ENCODE measurements at regions not wholly inside any gene's neighbourhood (a gene's known extent, or its start where the extent isn't known, plus 50 kb on each side); places are given as distances from the start of the nearest gene placed in this dataset.
"Not testable (repeated sequence)": the region's sequence is repeated elsewhere in the genome, so short reads cannot be mapped to it uniquely, and the experiment has no call there.

GRCh38 chr9:82131072-82131471, 142.5 kb downstream of the SPATA31D1 start:
- H3K27me3 Mint-ChIP-seq (ENCODE audit: low read depth) = no peaks in the 10 kb centered on the region
- TF ChIP-seq CTCF (conservative IDR thresholded peaks at IDR 0.05) = no peak

GRCh38 chr9:82132024-82132423, 143.5 kb downstream of the SPATA31D1 start:
- H3K36me3 Mint-ChIP-seq (ENCODE audit: low read depth) = peaks cover 2% of the 10 kb centered on the region
- H3K4me3 Mint-ChIP-seq = no peak overlapping the region
- H3K9me3 Mint-ChIP-seq = peaks cover 6% of the 10 kb centered on the region
- H3K4me1 Mint-ChIP-seq = peaks cover 24% of the 10 kb centered on the region
- H3K27ac Mint-ChIP-seq (ENCODE audit: unreplicated experiment) = no peak overlapping the region
- H3K27me3 Mint-ChIP-seq (ENCODE audit: low read depth) = no peaks in the 10 kb centered on the region
- no peak for DNase-seq (ENCODE audit: low read depth, low spot score)
- TF ChIP-seq CTCF (conservative IDR thresholded peaks at IDR 0.05) = no peak

More at GRCh38 chr9:82131072-82131471, 142.5 kb downstream of the SPATA31D1 start:
- H3K27ac Mint-ChIP-seq (ENCODE audit: unreplicated experiment) = no peak overlapping the region
- no peak for DNase-seq (ENCODE audit: low read depth, low spot score)
- peaks cover 2% of the 10 kb centered on the region for H3K36me3 Mint-ChIP-seq (ENCODE audit: low read depth)
- H3K4me3 Mint-ChIP-seq = no peak overlapping the region
- peaks cover 24% of the 10 kb centered on the region for H3K4me1 Mint-ChIP-seq
- H3K9me3 Mint-ChIP-seq = peaks cover 3% of the 10 kb centered on the region

- Mint-ChIP-seq H3K36me3 (ENCODE audit: low read depth) (peaks cover 2% of the 10 kb centered on the region), H3K4me1 (peaks cover 6% of the 10 kb centered on the region), H3K4me3 (no peak overlapping the region), H3K9me3 (peaks cover 6% of the 10 kb centered on the region), H3K27me3 (ENCODE audit: low read depth) (no peaks in the 10 kb centered on the region), H3K27ac (ENCODE audit: unreplicated experiment) (no peak overlapping the region)
- DNase-seq (ENCODE audit: low read depth, low spot score) = no peak
- no peak for TF ChIP-seq CTCF (conservative IDR thresholded peaks at IDR 0.05)
Measured at GRCh38 chr9:82134010-82134409, 145.4 kb downstream of the SPATA31D1 start.

- Mint-ChIP-seq H3K9me3 (peaks cover 6% of the 10 kb centered on the region), H3K27me3 (ENCODE audit: low read depth) (no peaks in the 10 kb centered on the region), H3K27ac (ENCODE audit: unreplicated experiment) (no peak overlapping the region), H3K4me3 (no peak overlapping the region), H3K36me3 (ENCODE audit: low read depth) (peaks cover 2% of the 10 kb centered on the region), H3K4me1 (peaks cover 3% of the 10 kb centered on the region)
- no peak for DNase-seq (ENCODE audit: low read depth, low spot score)
- no peak for TF ChIP-seq CTCF (conservative IDR thresholded peaks at IDR 0.05)
Measured at GRCh38 chr9:82135106-82135505, 146.5 kb downstream of the SPATA31D1 start.

- not testable (repeated sequence) for H3K4me1 Mint-ChIP-seq; H3K27ac Mint-ChIP-seq (ENCODE audit: unreplicated experiment); H3K36me3 Mint-ChIP-seq (ENCODE audit: low read depth); H3K9me3 Mint-ChIP-seq; H3K27me3 Mint-ChIP-seq (ENCODE audit: low read depth); DNase-seq (ENCODE audit: low read depth, low spot score); H3K4me3 Mint-ChIP-seq
Measured at GRCh38 chr9:82138081-82138480, 149.5 kb downstream of the SPATA31D1 start.

- H3K4me3 Mint-ChIP-seq = no peak overlapping the region
- DNase-seq (ENCODE audit: low read depth, low spot score) = no peak
- peaks cover 2% of the 10 kb centered on the region for H3K36me3 Mint-ChIP-seq (ENCODE audit: low read depth)
- TF ChIP-seq CTCF (conservative IDR thresholded peaks at IDR 0.05) = no peak
- H3K27me3 Mint-ChIP-seq (ENCODE audit: low read depth) = no peaks in the 10 kb centered on the region
- H3K27ac Mint-ChIP-seq (ENCODE audit: unreplicated experiment) = no peak overlapping the region
- peaks cover 6% of the 10 kb centered on the region for H3K9me3 Mint-ChIP-seq
- no peaks in the 10 kb centered on the region for H3K4me1 Mint-ChIP-seq
Measured at GRCh38 chr9:82140471-82140870, 151.9 kb downstream of the SPATA31D1 start.

All from neural crest cell (in vitro differentiated cells).